GM21825 (cell line): ENCODE measurements at regions not wholly inside any gene's neighbourhood (a gene's known extent, or its start where the extent isn't known, plus 50 kb on each side); places are given as distances from the start of the nearest gene placed in this dataset.

Experiments used
- ATAC-seq: cut with Tn5 transposase; IDR thresholded peaks from one replicate; pipeline ENCODE4 v1.9.1; 2021; ENCODE audit warnings: mild to moderate bottlenecking, moderate library complexity; ENCODE audit not compliant: unreplicated experiment

DNA sequence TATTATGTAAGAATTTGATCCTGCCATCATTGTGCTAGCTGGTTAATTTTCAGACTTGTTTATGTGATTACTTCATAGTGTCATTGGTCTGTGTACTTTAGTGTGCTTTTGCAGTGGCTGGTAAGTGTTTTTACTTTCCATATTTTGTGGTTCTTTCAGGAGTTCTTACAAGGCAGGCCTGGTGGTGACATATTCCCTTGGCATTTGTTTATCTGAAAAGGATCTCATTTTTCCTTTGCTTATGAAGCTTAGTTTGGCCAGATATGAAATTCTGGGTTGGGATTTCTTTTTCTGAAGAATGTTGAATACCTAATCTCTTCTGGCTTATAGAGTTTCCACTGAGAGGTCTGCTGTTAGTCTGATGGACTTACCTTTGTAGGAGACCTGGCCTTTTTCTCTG is 72.8 kb upstream of the MC4R start:
- ATAC-seq = no peak

DNA sequence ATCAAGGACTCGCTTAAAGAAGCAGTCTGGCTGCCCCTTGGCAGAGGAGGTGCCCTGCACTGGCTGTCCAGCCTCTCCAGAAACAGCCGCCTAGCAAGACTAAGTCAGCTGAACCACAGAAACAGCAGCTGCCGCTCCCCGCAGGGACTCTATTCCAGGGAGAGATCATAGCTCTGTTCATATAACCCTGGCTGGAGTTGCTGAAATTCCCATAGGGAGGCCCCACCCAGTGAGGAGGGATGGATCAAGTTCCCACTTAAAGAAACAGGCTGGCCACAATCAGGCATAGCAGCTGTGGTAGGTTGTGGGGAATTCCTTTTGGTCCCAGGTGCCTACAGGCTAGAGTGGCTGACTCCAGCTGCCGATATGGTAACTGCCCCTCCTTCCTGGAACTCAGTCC is 74.2 kb upstream of the MC4R start:
- no peak for ATAC-seq

GRCh38 chr18:60448487-60449267 is 76.1 kb upstream of the MC4R start:
- ATAC-seq = no peak

GRCh38 chr18:60452421-60452820 is 79.8 kb upstream of the MC4R start:
- no peak for ATAC-seq

DNA sequence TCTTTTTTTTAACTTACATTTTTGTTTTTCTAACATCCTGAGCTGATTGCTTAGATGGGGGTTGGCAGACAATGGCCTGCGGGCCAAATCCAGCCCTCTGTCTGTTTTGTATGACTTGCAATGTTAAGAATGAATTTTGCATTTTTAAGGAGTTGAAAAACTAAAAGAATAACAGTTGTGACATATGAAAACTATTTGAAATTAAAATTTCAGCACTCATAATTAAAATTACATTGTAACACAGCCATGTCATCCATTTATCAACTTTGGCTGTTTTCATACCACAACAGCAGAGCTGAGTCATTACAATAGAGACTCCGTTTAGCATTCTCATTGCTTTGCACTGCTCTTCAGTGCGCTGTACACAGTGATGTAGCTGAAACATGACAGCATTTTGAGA is 94.1 kb upstream of the MC4R start:
- ATAC-seq = no peak

GRCh38 chr18:60469387-60470100 is 97.0 kb upstream of the MC4R start:
- no peak for ATAC-seq

- no peak for ATAC-seq
Measured at GRCh38 chr18:60471652-60472051, 99.1 kb upstream of the MC4R start.

DNA sequence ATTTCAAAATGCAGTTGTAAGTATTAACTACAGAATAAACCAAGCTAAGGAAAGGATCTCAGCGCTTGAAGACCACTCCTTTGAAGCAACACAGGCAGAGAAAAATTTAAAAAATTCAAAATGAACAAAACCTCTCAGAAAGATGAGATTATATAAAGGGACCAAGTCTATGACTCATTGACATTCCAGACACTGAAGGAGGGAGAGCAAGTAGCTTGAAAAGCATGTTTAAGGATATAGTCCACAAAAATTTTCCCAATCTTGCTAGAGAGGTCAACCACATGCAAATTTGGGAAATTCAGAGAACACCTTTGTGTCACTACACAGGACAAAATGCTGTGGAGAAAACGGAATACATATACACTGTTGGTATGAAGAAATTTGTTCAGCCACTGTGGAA is 112.6 kb upstream of the MC4R start:
- no peak for ATAC-seq

- ATAC-seq = no peak
Measured at GRCh38 chr18:60493066-60493465, 120.5 kb upstream of the MC4R start.

DNA sequence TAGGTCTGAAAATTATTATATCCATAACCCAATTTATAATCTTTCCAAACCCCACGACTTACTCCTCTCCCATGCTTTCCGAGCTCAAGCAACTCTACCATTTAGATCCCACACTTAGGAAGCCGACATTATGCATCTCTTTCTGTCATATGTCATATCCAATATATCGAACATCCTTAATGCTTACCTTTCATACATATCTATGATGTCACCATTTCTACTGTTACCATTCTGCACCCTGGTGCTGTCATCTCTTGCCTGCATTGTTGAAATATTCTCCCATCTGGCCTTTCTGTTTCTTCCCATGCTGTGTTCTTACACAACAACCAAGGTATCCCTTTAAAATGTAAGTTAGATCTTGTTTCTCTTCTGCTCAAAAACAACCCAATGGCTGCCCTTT is 127.1 kb upstream of the MC4R start:
- no peak for ATAC-seq

DNA sequence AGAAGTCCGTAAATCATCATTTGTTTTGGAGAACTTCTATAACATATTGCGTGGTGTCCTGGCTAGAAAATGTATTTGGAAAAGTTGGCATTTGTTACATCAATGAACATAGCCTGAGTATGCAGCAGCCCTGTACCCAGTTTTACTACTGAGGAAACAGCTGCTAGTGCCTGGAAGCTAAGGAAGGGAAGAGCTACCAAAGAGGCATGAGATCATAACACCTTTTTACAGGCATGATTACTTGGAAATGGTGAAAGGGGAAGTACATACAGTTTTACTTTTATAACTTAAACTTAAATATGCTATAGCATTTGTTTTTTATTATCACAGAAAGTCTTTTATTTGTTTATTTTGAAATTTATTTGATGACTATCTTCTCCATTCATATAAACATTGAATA is 128.4 kb upstream of the MC4R start:
- ATAC-seq = no peak

GRCh38 chr18:60502591-60502990 is 130.0 kb upstream of the MC4R start:
- no peak for ATAC-seq

DNA sequence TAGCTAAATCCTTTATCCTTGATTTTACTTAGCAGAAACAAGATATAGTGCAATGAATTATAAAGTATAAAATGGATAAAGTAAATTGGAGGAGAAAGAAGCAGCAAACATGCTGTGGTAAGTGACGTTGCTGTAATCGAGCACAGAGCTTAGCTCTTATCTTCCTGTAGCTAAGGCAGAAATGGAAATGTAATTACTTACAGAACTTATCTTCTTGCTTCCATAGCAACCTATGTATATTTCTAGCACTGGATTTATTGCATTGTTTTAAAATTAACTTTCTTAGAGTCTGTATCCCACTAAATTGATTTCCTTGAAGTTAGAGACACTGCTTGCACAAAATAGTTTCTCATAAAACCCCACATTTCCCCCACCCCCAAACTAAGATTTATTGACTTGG is 130.6 kb upstream of the MC4R start:
- no peak for ATAC-seq

DNA sequence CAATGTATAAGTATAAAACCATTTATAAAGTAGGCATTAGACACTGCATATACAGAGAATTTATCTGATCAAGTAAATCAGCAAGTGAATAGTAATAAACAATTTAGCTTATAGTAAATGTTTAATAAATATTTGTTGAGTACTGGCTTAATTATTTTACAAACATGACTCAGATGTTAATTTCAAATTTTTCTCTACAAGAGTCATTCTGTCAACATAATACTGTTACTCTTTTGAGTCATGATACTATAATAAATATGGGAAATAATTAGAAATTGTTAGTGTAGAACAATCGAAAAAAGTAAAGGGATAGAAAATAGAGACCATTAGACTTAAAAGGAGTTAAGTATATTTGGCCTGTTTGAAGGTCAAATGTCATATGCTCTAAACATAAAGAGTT is 133.6 kb upstream of the MC4R start:
- no peak for ATAC-seq

GRCh38 chr18:60506682-60507081 is 134.1 kb upstream of the MC4R start:
- no peak for ATAC-seq

- no peak for ATAC-seq
Measured at GRCh38 chr18:60508108-60508507, 135.5 kb upstream of the MC4R start.

DNA sequence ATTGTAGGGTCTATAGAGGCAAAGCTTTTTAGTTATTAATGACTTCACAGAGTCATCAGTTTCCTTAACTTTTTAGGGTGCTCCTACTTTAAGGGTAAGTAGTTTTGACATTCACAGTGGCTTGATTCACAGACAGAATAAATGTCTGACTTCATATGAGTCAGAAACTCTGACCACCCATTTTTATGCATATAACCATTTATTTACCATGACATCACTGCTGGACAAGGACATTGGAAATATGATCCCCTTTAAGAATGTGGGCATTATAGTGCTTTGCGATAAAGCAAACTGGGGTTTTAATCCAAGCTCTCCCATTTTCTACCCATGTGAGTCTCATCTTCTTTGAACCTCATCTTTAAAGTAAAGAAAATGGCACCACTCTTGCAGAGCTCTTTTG is 162.0 kb upstream of the MC4R start:
- ATAC-seq = no peak

- no peak for ATAC-seq
Measured at GRCh38 chr18:60537074-60537473, 164.5 kb upstream of the MC4R start.

- no peak for ATAC-seq
Measured at GRCh38 chr18:60538891-60539290, 166.3 kb upstream of the MC4R start.

DNA sequence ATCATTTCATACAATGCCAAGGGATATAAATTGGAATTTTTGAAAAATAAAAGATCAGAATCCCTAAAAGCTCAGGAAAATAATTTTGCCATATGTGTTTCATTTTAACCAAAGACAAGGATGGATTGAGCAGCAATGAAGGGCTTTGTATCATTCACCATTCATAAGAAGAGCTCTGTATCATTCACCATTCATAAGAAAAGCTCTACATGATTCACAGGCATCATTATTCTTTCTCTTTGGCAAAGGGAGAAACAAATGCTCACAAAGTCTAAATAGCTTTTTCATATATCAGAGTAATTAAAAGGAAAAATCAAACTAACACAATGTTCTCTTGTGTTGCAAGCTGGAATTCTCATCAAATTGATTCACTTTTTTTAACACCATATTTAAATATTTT is 169.1 kb upstream of the MC4R start:
- ATAC-seq = no peak

DNA sequence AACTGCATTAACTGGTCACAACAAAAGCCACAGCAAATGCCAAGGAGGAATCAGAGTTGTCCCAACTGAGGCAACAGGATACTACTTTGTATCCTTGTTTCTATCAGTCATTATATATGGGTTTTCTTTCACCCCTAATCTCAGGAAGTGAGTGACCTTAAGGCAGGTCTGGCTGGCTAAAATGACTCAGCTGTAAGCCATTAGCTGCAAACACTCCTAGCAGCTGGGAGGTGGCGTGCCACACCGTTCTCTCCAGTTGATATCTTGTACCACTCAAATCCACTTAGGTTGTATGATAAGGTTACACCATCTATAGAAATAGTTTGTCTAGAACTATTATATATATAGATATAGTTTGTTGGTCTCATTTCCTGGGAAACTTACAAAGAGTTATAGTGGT is 171.1 kb upstream of the MC4R start:
- no peak for ATAC-seq

- ATAC-seq = no peak
Measured at GRCh38 chr18:60549338-60549960, 176.9 kb upstream of the MC4R start.
